HG03521 (cell line): ENCODE measurements at regions not wholly inside any gene's neighbourhood (a gene's known extent, or its start where the extent isn't known, plus 50 kb on each side); places are given as distances from the start of the nearest gene placed in this dataset.
"Not testable (repeated sequence)": the region's sequence is repeated elsewhere in the genome, so short reads cannot be mapped to it uniquely, and the experiment has no call there.

Source experiments
- ATAC-seq: cut with Tn5 transposase; IDR thresholded peaks from one replicate; pipeline ENCODE4 v1.9.1; 2021; ENCODE audit warnings: mild to moderate bottlenecking, moderate library complexity; ENCODE audit not compliant: unreplicated experiment

DNA sequence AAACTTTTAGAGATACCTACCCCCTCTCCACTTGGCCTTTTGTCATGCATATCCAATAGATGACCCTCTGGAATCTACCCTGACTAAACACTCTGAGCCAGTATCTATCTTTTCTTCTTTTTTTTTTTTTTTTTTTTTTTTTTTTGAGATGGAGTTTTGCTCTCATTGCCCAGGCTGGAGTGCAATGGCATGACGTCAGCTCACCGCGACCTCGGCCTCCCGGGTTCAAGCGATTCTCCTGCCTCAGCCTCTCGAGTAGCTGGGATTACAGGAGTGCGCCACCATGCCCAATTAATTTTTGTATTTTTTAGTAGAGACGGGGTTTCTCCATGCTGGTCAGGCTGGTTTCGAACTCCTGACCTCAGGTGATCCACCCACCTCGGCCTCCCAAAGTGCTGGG, 50.8 kb upstream of the GRIN2B start:
- not testable (repeated sequence) for ATAC-seq

DNA sequence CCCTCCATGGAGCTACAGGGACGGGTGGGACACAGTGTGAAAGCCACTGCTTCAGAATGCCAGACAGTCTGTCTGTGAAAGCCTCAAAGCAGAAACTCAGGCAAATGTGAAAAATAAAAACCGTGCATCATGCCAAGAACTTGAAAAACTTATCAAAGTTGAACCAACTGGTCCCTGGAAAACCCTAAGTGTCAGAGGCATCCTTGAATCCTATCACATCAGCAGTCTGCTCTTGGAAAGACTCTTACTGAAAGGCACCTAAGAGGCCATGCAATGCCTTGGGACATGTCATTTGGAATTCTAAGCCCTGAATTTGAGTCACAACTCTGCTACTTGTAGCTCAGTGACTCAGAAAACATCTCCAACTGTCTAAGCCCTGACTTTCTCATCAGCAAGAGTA, 62.4 kb upstream of the GRIN2B start:
- no peak for ATAC-seq

DNA sequence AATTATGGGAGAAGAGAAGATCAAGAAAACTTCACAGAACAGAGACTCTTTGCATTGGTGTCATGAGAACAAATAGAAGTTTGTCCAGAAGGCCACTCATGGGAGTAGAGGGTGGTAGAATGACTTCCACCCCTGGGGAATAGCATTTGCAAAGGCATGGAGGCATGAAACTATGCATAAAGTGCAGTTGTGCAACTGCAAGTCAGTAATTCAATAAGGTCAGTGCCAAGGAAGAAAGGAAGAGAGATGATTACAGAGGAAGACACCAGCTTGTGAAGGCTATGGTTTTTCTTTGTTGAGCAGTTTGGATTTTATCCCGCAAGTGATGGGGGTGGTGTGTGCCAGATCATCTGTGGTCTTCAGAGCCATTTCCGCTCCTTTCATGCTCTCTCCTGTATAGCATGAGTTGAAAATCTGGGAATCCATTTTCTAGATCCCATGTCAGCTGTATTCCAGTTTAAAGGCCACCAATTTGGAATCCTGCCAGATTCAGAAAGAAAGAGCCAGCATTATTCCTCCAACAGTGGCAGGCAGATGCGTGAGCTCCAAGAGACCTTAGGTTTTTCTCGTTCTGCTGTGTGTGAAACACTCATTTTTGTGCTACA, 67.6 kb upstream of the GRIN2B start:
- ATAC-seq = no peak

DNA sequence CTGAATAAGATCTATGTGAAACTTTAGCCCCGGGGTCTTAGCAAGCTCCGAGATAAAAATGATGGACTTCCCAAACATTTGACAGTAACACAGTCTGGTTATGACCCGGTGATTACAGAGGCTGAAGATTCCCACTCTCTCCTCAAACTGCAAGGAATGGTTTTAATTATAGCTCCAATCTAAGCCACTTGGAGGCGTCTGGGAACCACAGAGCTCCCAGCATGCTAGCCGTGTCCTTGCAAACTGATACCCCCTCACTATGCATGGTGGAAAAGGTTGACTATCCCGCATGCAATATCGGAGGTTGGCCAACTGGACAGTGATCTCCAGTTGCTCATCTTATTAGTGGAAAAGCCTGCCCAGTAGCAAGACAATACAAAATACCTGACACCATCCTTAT, 76.5 kb upstream of the GRIN2B start:
- no peak for ATAC-seq

DNA sequence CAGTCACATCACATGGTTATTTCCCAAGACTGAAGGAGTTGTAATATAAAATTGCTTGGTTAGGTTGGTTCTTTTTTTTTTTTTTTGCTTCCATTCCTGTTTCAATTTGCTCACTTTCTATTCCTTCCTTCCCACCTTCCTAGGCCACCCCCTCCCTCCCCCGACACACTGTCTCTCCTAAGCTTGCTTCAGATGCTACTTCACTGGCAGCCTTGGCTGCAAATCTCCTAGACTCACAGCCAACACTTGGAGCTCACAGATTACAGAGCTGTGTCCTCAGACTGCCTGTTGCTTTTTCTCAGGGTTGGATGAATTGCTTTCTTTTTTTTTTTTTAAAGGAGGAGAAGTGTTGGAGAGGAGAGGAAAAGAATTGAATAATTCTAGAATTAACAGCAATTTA, 77.3 kb upstream of the GRIN2B start:
- no peak for ATAC-seq

DNA sequence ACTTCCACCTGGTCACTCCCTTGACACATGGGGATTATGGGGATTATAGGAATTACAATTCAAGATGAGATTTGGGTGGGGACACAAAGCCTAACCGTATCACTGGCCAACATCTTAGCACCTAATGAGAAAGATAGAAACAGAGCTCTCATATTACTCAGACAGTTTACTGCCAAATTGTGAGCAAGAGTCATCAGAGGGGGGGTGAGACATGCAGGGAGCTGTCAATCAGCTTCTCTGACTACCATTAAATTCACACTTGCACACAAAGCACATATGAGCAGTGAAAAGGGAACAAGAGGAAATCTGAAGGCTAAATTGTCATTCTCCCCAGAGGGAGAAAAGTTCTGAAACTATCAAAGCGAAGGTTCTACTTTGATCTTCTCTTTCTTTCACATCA, 78.1 kb upstream of the GRIN2B start:
- no peak for ATAC-seq

DNA sequence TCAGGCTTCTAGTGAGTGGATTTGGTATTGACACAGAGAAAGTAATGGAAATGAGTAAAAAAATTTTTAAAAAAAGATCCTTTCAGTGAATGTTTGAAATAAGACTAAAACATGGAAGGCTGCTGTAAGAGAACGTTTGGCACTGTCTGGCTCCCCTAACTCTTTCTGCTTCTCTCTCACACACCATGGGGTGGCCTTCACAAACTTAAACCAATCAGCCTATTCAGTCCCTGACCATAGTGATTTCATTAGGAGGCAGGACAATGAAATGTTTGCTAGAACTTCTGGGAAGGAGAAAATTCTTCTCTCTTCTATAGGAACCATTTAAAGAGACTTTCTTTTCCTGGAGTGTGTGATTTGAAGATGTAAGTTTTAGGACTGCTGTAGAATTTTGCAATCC, 84.2 kb upstream of the GRIN2B start:
- no peak for ATAC-seq

DNA sequence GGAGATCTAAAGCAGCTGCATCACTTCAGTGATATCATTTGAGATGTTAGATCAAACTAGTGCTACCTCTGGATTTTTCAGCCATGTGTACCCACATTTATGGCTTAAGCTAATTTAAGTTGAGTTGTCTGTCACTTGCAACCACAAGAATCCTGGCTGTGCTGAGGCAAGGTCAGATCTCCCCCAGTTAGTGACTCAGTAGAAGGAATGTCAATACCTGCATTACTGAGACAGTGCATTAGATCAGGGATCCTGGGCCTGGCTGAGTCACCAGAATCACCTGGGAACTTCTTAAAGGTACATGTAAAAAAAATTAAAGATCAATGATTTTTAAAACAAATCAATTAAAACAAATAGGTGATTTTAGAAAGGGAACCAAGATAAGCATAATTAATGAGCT, 84.6 kb upstream of the GRIN2B start:
- ATAC-seq = no peak

DNA sequence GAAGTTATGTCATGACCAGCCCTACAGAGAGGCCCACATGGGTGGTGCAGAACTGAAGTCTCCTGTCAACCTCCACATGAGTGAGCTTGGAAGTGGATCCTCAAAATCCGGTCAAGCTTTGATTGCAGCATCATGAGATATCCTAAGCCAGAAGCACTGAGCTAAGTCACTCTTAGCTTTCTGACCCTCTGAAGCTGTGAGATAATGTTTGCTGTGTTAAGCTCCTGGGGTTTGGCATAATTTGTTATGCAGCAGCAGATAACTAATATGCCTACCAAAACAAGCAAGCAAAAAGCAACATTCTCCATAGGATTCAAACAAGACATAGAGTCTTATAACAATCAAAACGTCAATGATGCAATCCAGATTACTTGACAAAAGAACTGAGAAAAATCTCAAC, 87.6 kb upstream of the GRIN2B start:
- no peak for ATAC-seq

DNA sequence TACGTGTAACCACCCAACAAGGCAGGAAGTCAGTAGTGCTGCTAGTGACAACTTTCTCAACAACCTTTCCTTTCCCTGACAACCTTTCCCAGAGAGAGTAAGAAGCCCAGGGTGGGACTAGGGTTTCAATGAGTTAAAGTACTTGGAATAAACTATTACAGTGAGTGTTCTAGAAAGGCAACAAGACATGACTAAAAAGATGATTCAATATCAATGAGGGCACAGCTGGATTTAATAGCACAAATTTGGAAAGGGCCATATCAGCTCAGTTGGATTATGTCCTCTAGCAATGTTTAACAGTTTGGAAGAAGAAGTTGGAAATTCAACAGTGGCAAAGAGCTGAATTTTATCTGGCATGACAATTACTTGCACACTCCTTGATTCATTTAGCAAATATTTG, 90.4 kb upstream of the GRIN2B start:
- ATAC-seq = no peak

DNA sequence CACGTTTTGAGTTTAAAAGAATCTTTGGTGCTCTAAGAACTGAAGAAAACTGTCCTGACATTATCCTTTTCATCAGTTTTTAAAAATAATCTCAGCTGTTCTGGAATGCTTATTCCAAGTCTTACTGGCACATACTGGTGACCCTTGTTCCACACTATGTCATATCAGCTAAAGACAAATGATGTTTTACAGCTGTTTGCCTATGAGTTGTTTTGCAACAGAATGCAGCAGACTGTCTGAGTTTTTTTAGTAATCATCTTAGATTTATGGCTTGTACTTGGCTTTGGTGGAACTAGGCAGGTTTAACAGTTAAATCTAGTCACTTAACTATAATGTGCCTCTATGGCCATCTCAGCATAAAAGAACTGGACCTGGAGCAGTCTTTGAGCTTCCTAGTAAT, 91.6 kb upstream of the GRIN2B start:
- no peak for ATAC-seq

DNA sequence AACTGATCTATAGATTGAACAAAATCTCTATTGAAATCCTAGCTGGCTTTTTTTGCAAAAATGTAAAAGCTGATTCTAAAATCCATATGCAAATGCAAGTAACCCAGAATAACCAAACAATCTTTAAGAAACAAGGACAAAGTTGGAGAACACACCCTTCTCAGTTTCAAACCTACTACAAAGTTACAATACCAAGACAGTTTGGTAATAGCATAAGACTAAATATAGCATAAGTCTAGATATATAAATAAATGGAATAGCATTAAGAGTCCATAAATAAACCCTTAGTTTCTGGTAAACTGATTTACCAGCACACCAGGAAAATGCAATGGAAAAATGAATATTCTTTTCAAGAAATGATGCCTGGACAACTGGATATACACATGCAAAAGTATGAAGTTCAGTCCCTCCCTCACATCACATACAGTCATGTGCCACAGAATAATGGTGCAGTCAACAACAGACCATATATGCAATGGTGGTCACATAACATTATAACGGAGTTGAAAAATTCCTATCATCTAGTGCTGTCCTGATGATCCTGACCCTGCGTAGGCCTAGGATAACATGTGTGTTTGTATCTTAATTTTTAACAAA, 94.5 kb upstream of the GRIN2B start:
- ATAC-seq = no peak

DNA sequence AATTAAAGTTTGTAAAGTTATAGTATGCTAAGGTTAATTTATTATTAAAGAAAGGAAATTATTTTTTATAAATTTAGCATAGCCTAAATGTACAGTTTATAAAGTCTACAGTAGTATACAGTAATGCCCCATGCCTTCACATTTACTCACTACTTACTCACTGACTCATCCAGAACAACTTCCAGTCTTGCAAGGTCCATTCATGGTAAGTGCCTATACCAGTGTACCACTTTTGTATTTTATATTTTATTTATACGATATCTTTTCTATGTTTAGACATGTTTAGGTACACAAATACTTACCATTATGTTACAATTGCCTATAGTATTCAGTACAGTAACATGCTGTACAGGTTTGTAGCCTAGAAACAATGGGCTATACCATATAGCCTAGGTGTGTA, 95.1 kb upstream of the GRIN2B start:
- ATAC-seq = no peak

DNA sequence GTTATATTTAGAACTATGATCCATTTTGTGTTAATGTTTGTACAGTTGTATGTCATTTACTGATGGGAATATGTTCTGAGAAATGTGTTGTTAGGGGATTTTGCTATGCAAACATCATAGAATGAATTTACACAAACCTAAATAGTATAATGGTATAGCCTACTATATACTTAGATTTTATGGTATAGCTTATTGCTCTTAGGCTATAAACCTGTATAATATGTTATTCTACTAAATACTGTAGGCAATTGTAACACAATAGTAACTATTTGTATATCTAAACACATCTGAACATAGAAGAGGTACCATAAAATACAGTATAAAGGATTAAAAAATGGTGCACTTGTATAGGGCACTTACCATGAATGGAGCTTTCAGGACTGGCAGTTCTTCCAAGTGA, 105.4 kb upstream of the GRIN2B start:
- no peak for ATAC-seq

DNA sequence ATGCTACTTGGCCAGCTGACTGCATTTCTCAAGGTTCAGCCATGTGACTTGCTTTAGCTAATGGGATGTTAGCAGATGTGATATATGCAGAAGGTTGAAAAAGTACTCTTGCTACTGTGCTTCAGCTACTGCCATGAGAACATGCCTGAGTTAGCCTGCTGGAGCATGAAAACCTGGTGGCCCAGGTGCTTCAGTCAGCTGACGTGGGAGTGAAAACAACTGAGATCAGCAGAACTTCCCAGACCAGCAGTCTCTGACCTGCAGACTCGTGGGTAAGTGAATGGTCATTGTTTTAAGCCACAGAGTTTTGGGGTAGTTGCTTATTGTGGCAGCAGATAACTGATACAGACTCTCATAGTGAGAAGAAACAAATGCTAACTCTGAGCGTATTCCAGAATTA, 118.6 kb upstream of the GRIN2B start:
- no peak for ATAC-seq

DNA sequence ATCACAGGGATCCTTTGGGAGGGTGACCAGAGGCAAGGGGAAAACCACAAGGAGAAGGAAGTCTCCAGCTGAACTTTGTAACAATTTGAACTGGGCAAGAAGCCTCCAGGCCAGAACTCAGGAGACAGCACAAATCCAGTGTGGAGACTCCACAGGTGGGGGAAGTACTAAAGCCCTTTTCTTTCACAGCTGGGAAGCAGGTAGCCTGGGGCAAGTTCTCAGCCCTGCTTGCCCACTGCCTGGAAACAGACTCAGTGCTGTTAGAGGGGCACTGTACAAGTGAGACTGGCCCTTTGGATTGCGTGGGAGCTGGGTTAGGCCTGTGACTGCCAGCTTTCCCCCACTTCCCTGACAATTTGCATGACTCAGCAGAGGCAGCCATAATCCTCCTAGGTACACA, 120.2 kb upstream of the GRIN2B start:
- not testable (repeated sequence) for ATAC-seq

DNA sequence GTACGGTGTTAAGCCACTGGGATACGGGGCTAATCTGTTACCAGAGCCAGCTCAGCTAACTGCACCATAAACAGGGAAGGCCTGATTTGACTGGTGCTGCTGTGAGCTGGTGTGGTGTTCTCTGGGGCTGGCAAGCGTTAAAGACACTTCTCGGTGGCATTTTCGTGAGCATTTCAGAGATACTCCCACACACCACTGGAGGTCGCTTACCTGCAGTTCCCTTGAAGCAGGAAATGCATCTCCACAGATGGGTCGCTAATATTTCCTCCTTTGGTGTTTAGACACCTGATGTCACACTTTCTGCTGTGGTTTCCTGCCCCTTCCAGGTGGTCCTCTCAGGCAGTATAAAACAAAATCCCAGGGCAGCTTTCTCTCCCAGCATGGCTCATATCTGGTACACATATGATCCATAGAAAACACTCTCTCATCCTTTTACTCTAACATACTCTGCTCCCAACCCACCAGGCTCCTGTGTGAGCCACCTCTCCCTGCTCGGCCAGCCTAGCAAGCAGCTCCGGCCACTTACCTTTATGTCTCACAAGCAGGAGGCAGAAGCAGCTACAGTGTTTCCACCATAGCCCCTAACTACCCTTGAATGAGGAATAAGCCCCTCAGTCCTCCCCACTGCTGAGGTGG, 129.9 kb upstream of the GRIN2B start:
- ATAC-seq = peak; percentile 98

DNA sequence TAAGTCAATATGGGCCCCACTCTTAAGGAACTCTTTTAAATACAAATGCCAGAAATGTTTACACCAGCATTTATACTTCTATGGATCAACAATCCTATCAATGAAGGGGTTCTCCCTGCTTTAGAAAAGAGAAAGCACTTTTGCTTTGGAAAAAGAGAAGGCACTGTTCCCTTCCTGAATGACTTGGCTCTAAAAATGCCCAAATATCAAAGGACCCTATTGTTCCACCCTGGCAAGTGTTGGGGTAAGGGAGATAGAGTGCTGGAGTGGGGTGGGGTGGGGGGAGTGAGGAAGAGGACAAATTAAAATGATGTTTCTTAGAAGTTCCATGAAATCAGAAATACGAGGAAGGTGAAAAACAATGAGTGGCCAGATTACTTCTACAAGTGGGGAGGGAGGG, 131.6 kb upstream of the GRIN2B start:
- ATAC-seq = no peak

DNA sequence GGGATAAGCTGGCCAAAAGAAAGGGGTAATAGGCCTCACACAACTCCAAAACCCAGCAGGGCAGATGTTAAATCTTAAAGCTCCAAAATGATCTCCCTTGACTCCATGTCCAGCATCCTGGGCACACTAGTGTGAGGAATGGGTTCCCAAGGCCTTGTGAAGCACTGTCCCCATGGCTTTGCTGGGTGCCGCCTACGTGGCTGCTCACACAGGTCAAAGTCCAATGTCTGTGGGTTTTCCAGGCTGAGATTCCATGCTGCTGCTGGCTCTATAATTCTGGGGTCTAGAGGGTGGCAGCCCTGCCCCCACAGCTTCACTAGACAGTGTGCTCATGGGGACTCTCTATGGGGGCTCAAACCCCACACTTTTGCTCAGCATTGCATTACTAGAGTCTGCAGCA, 145.3 kb upstream of the GRIN2B start:
- no peak for ATAC-seq

DNA sequence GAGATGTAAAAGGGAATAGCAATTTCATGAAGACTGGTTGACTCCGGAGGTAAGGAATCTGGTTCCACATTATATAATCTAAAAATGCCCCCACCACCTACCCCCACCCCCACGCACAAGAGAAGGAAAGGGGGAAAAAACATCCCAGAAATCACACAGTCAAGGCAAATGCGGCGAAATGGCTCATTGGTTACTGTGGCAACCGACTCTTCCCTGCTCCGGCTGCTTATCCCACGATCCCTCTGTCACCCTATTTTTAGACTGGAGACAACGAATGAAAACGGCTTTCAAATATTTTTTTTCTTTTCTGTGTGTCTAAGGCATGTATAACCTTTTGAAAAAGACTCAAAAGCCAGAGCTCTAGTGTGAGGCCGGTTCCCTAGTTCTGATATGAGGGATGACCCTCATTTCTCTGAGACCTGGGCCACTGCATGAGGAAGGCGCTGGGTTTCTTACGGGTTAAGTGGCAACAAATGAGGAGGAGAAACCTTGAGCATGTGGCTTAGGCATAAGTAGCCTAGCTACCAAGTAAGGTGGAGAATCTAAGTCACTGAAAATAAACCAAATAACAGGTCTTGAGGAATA, 148.3 kb upstream of the GRIN2B start:
- ATAC-seq = no peak

DNA sequence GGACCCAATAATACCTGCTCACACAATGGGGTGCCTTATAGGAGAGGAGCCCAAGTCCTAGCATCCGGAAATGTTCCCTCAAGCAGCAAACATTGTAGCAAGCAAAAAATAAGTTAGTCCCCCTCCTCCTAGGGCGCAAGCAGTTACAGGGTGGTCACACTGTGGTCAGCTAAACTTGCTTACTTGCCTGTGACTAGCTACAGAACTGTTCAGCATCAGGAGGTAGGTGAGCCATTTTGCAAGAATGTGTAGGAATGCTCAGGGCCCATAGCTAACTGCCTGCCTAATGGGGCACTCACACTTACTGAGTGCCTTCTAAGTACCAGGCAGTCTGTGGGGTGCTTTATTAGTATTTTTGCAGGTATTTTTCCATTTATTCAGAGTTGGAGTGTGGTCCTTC, 154.6 kb upstream of the GRIN2B start:
- ATAC-seq = no peak

DNA sequence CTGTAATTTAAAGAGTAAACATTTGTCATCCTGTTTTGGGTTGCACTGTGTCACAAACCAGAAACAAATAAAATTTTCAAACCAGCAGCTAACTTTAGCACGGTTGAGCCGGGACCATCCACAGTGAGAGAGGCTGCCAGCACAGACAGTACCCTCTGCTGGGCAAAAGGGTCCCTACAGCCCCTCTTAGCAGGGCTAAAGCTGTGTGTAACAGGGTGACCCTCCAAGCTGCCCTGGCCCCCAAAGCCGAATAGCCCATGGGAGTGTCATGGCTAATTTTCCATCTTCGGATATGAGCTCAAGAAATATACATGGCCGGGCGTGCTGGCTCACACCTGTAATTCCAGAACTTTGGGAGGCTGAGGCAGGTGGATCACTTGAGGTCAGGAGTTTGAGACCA, 157.1 kb upstream of the GRIN2B start:
- no peak for ATAC-seq
